ENCODE measurements at regions not wholly inside any gene's neighbourhood (a gene's known extent, or its start where the extent isn't known, plus 50 kb on each side); places are given as distances from the start of the nearest gene placed in this dataset.

DNA sequence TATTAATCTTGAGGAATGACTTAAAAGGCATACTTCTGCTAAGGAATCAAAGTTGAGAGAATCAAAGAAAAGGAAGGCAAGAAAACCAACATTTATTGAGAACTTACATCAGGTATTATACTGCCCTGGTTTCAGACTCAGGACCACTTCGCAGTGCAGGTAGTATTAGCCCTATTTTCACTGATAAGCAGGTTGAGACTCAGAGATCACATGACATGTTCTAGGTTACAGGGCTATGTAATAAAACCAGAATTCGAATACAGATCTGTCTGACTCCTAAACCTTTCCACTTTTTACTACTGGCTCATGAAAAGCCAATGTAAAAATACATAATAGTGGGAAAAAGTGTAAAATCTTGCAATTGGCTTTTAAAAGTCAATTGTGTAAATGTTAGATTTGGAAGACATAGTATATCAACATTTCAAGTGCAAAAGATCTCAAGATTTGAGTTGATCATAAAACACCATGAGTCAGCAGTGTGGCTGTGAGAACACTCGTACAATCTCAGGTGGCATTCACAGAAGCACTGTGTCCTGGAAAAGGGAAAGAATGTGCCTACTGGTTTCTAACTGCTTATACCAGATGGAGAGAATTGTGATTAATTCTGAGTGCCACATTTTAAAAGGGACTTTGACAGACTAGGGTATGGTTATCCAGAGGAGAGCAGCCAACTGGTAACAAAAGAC is 195.8 kb upstream of the MKLN1 start:
- Histone ChIP-seq H3K4me1 (no peaks in the 10 kb centered on the region), H3K36me3 (no peaks in the 10 kb centered on the region), H3K9me3 (no peaks in the 10 kb centered on the region), H3K4me3 (no peak overlapping the region), H3K27ac (no peak overlapping the region), H3K27me3 (no peaks in the 10 kb centered on the region)
- DNase-seq, result no peak
- intact Hi-C loops (cut with DNase I; ENCODE audit: low total_unique reads), result no loop called here
- no peak for TF ChIP-seq POLR2A (IDR thresholded peaks at IDR 0.05)
- TF ChIP-seq, protein P1, sequence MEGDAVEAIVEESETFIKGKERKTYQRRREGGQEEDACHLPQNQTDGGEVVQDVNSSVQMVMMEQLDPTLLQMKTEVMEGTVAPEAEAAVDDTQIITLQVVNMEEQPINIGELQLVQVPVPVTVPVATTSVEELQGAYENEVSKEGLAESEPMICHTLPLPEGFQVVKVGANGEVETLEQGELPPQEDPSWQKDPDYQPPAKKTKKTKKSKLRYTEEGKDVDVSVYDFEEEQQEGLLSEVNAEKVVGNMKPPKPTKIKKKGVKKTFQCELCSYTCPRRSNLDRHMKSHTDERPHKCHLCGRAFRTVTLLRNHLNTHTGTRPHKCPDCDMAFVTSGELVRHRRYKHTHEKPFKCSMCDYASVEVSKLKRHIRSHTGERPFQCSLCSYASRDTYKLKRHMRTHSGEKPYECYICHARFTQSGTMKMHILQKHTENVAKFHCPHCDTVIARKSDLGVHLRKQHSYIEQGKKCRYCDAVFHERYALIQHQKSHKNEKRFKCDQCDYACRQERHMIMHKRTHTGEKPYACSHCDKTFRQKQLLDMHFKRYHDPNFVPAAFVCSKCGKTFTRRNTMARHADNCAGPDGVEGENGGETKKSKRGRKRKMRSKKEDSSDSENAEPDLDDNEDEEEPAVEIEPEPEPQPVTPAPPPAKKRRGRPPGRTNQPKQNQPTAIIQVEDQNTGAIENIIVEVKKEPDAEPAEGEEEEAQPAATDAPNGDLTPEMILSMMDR (IDR thresholded peaks at IDR 0.05), result no peak

DNA sequence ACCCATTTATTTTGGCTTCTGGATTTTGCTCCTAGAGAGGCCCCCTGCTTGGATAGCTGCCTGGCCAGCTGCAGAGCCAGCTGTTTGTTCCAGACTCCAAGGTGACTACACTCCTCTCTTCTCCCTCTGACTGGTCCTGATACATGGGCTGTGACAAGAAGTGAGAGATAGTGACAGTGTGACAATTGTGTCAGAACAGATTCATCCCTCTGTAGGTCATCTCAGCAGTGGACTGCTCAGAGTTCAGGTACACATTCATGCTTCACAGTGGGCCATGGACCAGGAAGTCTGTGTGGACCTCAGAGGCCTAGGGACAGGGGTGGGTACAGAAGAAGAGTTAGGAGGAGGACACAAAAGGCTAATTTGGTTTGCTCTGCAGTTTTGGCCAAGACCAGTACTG is 188.2 kb upstream of the MKLN1 start:
- no peaks in the 10 kb centered on the region for H3K9me3 ChIP-seq
- no peak for TF ChIP-seq POLR2A (IDR thresholded peaks at IDR 0.05)
- TF ChIP-seq, protein P1 (IDR thresholded peaks at IDR 0.05), result no peak
- H3K4me1 ChIP-seq, result no peaks in the 10 kb centered on the region
- no peak overlapping the region for H3K27ac ChIP-seq
- no peaks in the 10 kb centered on the region for H3K27me3 ChIP-seq
- H3K4me3 ChIP-seq, result no peak overlapping the region
- intact Hi-C loops (cut with DNase I; ENCODE audit: low total_unique reads), result no loop called here
- DNase-seq, result no peak
- H3K36me3 ChIP-seq, result no peaks in the 10 kb centered on the region

DNA sequence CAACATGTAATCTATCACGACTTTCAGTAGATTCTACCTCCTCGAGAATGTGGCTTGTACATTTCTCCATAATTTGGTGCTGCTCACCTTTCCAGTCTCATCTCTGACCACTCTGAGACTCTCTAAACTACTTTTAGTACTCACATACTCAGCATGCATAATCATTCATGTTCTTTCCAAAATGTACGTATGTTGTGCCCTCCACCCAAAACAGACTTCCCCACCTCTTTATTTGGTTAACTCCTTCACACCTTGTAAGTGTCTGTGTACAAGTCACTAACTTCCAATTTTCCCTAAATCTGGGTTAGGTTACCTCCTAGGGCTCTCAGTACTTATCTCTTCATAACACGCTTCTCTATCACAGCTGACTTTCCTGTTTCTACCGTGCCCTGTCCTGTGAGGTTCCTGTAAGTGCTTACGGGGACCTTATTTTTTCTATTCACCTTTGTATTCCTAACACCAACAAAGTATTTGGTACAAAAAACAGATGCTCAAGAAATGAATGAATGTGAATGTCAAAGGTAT is 186.2 kb upstream of the MKLN1 start:
- no peak for DNase-seq
- no peaks in the 10 kb centered on the region for H3K4me1 ChIP-seq
- no peaks in the 10 kb centered on the region for H3K36me3 ChIP-seq
- no peak overlapping the region for H3K4me3 ChIP-seq
- intact Hi-C loops (cut with DNase I; ENCODE audit: low total_unique reads), result no loop called here
- no peaks in the 10 kb centered on the region for H3K27me3 ChIP-seq
- TF ChIP-seq, protein P1 (IDR thresholded peaks at IDR 0.05), result no peak
- TF ChIP-seq POLR2A (IDR thresholded peaks at IDR 0.05), result no peak
- no peak overlapping the region for H3K27ac ChIP-seq
- H3K9me3 ChIP-seq, result no peaks in the 10 kb centered on the region

DNA sequence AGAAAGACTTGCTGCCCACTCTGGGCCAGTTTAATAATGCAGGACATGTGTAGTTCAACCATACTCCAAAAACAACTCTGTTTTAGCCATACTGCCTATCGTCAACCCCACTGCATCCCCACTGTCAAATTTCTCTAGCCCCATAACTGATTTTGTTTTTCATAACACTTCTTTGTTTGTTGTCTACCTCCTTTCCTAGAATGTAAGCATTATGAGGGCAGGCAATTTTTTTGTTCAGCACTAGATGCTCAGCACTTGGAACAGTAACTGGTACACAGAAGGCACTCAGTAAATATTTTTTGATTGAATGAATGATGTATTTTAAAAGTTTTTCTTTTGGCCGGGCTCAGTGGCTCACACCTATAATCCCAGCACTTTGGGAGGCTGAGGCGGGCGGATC is 183.8 kb upstream of the MKLN1 start:
- H3K4me1 ChIP-seq, result no peaks in the 10 kb centered on the region
- no peak overlapping the region for H3K4me3 ChIP-seq
- no peaks in the 10 kb centered on the region for H3K9me3 ChIP-seq
- H3K27ac ChIP-seq, result no peak overlapping the region
- intact Hi-C loops (cut with DNase I; ENCODE audit: low total_unique reads), result no loop called here
- TF ChIP-seq, protein P1 (IDR thresholded peaks at IDR 0.05), result no peak
- no peak for TF ChIP-seq POLR2A (IDR thresholded peaks at IDR 0.05)
- DNase-seq, result no peak
- no peaks in the 10 kb centered on the region for H3K27me3 ChIP-seq
- no peaks in the 10 kb centered on the region for H3K36me3 ChIP-seq

DNA sequence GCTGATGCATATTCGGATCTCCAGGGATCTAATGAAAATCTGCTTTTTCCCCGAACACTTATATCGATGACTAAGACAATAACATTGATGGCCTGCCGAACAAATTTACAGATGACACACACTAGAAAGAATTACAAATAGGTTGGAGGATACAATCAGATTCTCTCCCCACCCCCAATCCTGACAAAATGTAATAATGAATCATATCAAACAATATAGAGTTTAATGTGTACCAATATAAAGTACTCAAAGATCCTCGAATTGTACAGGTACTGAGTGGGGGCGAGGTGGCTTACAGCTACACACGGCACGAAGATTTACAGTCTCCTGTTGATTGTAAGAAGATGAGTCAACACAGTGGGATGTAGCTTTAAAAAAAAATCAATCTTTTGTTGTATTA is 182.7 kb upstream of the MKLN1 start:
- Histone ChIP-seq H3K9me3 (no peaks in the 10 kb centered on the region), H3K36me3 (no peaks in the 10 kb centered on the region), H3K27me3 (no peaks in the 10 kb centered on the region), H3K27ac (no peak overlapping the region), H3K4me1 (no peaks in the 10 kb centered on the region), H3K4me3 (no peak overlapping the region)
- TF ChIP-seq, protein P1 (IDR thresholded peaks at IDR 0.05), result no peak
- TF ChIP-seq POLR2A (IDR thresholded peaks at IDR 0.05), result no peak
- intact Hi-C loops (cut with DNase I; ENCODE audit: low total_unique reads), result no loop called here
- no peak for DNase-seq
